ENCODE measurements at regions not wholly inside any gene's neighbourhood (a gene's known extent, or its start where the extent isn't known, plus 50 kb on each side); places are given as distances from the start of the nearest gene placed in this dataset.

DNA sequence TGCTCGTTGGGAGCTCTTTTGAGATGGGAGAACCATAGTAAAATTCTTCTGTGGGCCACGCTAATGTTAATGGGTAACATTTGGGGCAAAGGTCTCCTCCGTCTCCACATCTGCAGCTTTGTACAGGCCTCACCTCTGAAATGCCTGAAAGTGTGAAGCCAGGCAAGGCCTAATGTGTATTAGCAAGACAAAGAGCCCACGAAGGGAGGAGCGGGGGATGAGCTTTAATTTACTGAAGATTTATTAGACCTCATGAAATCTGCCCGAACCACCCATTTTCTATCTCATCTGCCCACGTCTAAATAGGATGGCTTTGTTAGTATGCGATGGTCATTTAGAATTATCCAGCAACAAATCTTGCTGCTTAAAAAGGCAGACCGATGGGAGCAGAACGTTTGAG is 408.9 kb downstream of the PMP22 start:
- TF ChIP-seq, protein P1, sequence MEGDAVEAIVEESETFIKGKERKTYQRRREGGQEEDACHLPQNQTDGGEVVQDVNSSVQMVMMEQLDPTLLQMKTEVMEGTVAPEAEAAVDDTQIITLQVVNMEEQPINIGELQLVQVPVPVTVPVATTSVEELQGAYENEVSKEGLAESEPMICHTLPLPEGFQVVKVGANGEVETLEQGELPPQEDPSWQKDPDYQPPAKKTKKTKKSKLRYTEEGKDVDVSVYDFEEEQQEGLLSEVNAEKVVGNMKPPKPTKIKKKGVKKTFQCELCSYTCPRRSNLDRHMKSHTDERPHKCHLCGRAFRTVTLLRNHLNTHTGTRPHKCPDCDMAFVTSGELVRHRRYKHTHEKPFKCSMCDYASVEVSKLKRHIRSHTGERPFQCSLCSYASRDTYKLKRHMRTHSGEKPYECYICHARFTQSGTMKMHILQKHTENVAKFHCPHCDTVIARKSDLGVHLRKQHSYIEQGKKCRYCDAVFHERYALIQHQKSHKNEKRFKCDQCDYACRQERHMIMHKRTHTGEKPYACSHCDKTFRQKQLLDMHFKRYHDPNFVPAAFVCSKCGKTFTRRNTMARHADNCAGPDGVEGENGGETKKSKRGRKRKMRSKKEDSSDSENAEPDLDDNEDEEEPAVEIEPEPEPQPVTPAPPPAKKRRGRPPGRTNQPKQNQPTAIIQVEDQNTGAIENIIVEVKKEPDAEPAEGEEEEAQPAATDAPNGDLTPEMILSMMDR (IDR thresholded peaks at IDR 0.05): no peak
- TF ChIP-seq POLR2A (IDR thresholded peaks at IDR 0.05): no peak

Data from Peyer's patch (tissue), 4 donors.